Endodermal cell (in vitro differentiated cells): ENCODE measurements at regions not wholly inside any gene's neighbourhood (a gene's known extent, or its start where the extent isn't known, plus 50 kb on each side); places are given as distances from the start of the nearest gene placed in this dataset.

Experiments used
- DNase-seq: peaks from one replicate; pipeline ENCODE4 v3.0.0-alpha.2; 2017
- H3K27ac ChIP-seq: 2 replicates; pipeline ENCODE4 v1.5.1; 2013; ENCODE audit warnings: mild to moderate bottlenecking, low read depth, low read length, moderate library complexity
- H3K27me3 ChIP-seq: 2 replicates; pipeline ENCODE4 v1.6.1; 2013; ENCODE audit warnings: mild to moderate bottlenecking, low read length, moderate library complexity; ENCODE audit not compliant: insufficient read depth, control insufficient read depth, poor library complexity, severe bottlenecking
- H3K36me3 ChIP-seq: 2 replicates; pipeline ENCODE4 v1.7.0; 2013; ENCODE audit warnings: mild to moderate bottlenecking, low read length, moderate library complexity; ENCODE audit not compliant: control insufficient read depth, insufficient read depth
- H3K4me1 ChIP-seq: one replicate; pipeline ENCODE4 v1.7.0; 2013; ENCODE audit warnings: low read length; ENCODE audit not compliant: control insufficient read depth, insufficient read depth
- H3K4me3 ChIP-seq: 2 replicates; pipeline ENCODE4 v1.5.1; 2013; ENCODE audit warnings: mild to moderate bottlenecking, low read length, moderate library complexity
- H3K9ac ChIP-seq: 2 replicates; pipeline ENCODE4 v1.6.1; 2013; ENCODE audit warnings: mild to moderate bottlenecking, low read length, moderate library complexity; ENCODE audit not compliant: poor library complexity, severe bottlenecking; ENCODE audit errors: extremely low read depth
- H3K9me3 ChIP-seq: 2 replicates; pipeline ENCODE4 v1.6.1; 2013; ENCODE audit warnings: mild to moderate bottlenecking, low read length, moderate library complexity; ENCODE audit not compliant: control insufficient read depth
- H3K27ac Mint-ChIP-seq: 2 replicates; pipeline ENCODE4 v1.8.0; 2020; ENCODE audit warnings: mixed read lengths
- H3K27me3 Mint-ChIP-seq: 2 replicates; pipeline ENCODE4 v1.8.0; 2021; ENCODE audit warnings: mild to moderate bottlenecking, mixed read lengths; ENCODE audit not compliant: insufficient read depth
- H3K36me3 Mint-ChIP-seq: 2 replicates; pipeline ENCODE4 v1.8.0; 2020; ENCODE audit warnings: low read depth, mixed read lengths
- H3K4me1 Mint-ChIP-seq: 2 replicates; pipeline ENCODE4 v1.8.0; 2020; ENCODE audit warnings: mixed read lengths
- H3K4me3 Mint-ChIP-seq: 2 replicates; pipeline ENCODE4 v1.8.0; 2020; ENCODE audit warnings: mild to moderate bottlenecking, moderate library complexity, mixed read lengths
- H3K9me3 Mint-ChIP-seq: 2 replicates; pipeline ENCODE4 v1.8.0; 2020; ENCODE audit warnings: mild to moderate bottlenecking, mixed read lengths
- CTCF ChIP-seq: fragments of 200-600 bp; sonication (generic); conservative IDR thresholded peaks from 2 replicates; pipeline ENCODE4 v1.5.0; 2021; ENCODE audit warnings: antibody characterized with exemption, mild to moderate bottlenecking
- WGBS, 2 experiments: methylation state at CpG; one replicate each; pipeline versions ENCODE4 v1.1.5 to v1.1.7; 2013; ENCODE audit warnings: missing lambda C conversion rate in 2 of 2, mixed read lengths in 1 of 2; ENCODE audit not compliant: insufficient coverage in 1 of 2, insufficient read length in 1 of 2; 5-methylcytosine and 5-hydroxymethylcytosine counted together

- Mint-ChIP-seq H3K9me3 (peaks cover 91% of the 10 kb centered on the region), H3K27ac (no peak overlapping the region), H3K4me3 (no peak overlapping the region), H3K27me3 (no peaks in the 10 kb centered on the region), H3K4me1 (no peaks in the 10 kb centered on the region), H3K36me3 (no peaks in the 10 kb centered on the region)
- no peak overlapping the region for H3K4me3 ChIP-seq
- no peak overlapping the region for H3K27ac ChIP-seq
- H3K9ac ChIP-seq: no peak overlapping the region
- H3K4me1 ChIP-seq: no peaks in the 10 kb centered on the region
- WGBS, 2 experiments: 68 to 73% methylated on average over 3 of the region's 3 CpGs
- no peak for DNase-seq
- no peaks in the 10 kb centered on the region for H3K27me3 ChIP-seq
- H3K9me3 ChIP-seq: peaks cover 11% of the 10 kb centered on the region
- no peaks in the 10 kb centered on the region for H3K36me3 ChIP-seq
- TF ChIP-seq CTCF: no peak
These were observed 655.0 kb upstream of the DEFB115 start for GRCh38 chr20:30602424-30602823.

DNA sequence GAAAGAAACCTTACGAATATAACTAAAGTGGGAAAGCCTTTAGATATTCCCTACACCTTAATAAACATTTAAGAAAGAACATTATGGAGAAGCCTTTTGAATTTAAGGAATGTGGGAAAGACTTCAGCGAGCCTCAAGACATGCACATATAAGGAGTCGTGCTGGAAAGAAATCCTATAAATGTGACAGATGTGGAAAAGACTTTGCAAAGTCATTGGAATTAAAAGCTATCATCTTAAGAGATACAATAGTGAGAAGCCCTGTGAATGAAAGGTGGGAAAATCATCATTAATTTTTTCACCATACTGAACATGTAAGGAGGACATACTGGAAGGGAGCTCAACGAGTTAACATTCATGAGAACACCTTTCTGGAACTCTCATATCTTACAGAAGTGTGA, 650.5 kb upstream of the DEFB115 start:
- no peak overlapping the region for H3K9ac ChIP-seq
- H3K4me1 ChIP-seq: no peaks in the 10 kb centered on the region
- H3K27ac ChIP-seq: no peak overlapping the region
- TF ChIP-seq CTCF: no peak
- no peak overlapping the region for H3K27ac Mint-ChIP-seq
- H3K36me3 ChIP-seq: no peaks in the 10 kb centered on the region
- DNase-seq: no peak
- no peaks in the 10 kb centered on the region for H3K27me3 Mint-ChIP-seq
- H3K36me3 Mint-ChIP-seq: no peaks in the 10 kb centered on the region
- no peaks in the 10 kb centered on the region for H3K4me1 Mint-ChIP-seq
- no peaks in the 10 kb centered on the region for H3K27me3 ChIP-seq
- 83 to 89% methylated on average over 2 to 3 of the region's 4 CpGs for WGBS, 2 experiments
- no peak overlapping the region for H3K4me3 ChIP-seq
- no peak overlapping the region for H3K4me3 Mint-ChIP-seq
- peaks cover 97% of the 10 kb centered on the region for H3K9me3 Mint-ChIP-seq
- peaks cover 14% of the 10 kb centered on the region for H3K9me3 ChIP-seq

DNA sequence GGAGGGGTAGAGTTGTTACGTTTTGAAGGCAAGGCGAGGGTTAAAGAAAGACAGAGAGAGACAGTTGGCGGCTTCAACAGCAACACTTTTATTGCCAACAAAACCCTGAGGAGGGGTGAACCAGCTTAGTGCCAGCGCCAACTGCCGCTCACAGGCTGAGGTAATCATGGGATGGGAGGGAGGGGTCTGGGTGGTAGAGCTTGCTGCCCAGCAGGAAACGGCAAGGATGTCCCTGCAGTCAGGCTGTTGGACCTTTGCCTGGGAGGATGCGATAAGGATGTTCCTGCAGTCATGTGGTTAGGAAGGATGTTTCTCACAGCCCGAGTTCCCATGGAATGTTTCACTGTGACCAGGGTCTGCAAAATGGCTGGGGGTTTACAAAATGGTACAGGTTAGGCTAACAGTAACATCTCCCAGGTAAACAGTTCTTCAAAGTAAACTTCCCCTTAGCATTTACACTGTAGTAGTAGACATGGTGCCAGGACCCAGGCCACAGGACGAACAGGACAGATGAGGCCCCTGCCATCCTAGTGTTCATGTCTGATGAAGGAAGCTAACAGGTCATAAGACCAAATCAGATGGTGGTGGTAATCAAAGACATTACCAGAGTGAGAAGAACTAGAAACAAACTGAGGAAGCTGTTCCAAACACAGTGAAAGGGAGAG, 647.3 kb upstream of the DEFB115 start:
- no peak overlapping the region for H3K9ac ChIP-seq
- no peaks in the 10 kb centered on the region for H3K27me3 Mint-ChIP-seq
- no peaks in the 10 kb centered on the region for H3K27me3 ChIP-seq
- no peak for DNase-seq
- WGBS, 2 experiments: 88 to 89% methylated on average over 6 to 9 of the region's 9 CpGs
- peaks cover 95% of the 10 kb centered on the region for H3K9me3 Mint-ChIP-seq
- no peaks in the 10 kb centered on the region for H3K36me3 Mint-ChIP-seq
- H3K9me3 ChIP-seq: peaks cover 14% of the 10 kb centered on the region
- no peaks in the 10 kb centered on the region for H3K4me1 ChIP-seq
- no peaks in the 10 kb centered on the region for H3K4me1 Mint-ChIP-seq
- H3K4me3 Mint-ChIP-seq: no peak overlapping the region
- H3K36me3 ChIP-seq: no peaks in the 10 kb centered on the region
- H3K27ac Mint-ChIP-seq: no peak overlapping the region
- H3K27ac ChIP-seq: no peak overlapping the region
- H3K4me3 ChIP-seq: no peak overlapping the region
- TF ChIP-seq CTCF: no peak
